Naive thymus-derived CD4-positive, alpha-beta T cell (primary cell): ENCODE measurements at regions not wholly inside any gene's neighbourhood (a gene's known extent, or its start where the extent isn't known, plus 50 kb on each side); places are given as distances from the start of the nearest gene placed in this dataset.

Source experiments
- ATAC-seq: fragments of 150-1000 bp; cut with Tn5 transposase; 2 replicates; pipeline ENCODE4 v1.10.0; 2021; ENCODE audit warnings: mild to moderate bottlenecking, moderate library complexity
- CTCF ChIA-PET: fragments of 350-600 bp; sonication (Branson Sonifier 250); formaldehyde crosslinking; loops from one replicate; lab custom pipeline; 2021; ENCODE audit warnings: antibody characterized with exemption; lab: Charles Lee
- POLR2A ChIA-PET: fragments of 350-600 bp; sonication (Branson Sonifier 250); formaldehyde crosslinking; loops from one replicate; lab custom pipeline; 2021; ENCODE audit warnings: antibody characterized with exemption, inconsistent platforms; lab: Charles Lee
- DNase-seq, 9 donors: peaks; one replicate each; pipeline versions ENCODE4 v3.0.0 to v3.0.0-alpha.2; 2020 to 2022; ENCODE audit warnings: mixed read lengths in 1 of 9
- H3K27ac ChIP-seq: one replicate; pipeline ENCODE4 v1.7.0; 2013; ENCODE audit warnings: mild to moderate bottlenecking, low read depth, low read length, moderate library complexity
- H3K27me3 ChIP-seq, 2 donors: one replicate each; pipeline ENCODE4 v1.7.0; 2013; ENCODE audit warnings: low read length in 2 of 2, mild to moderate bottlenecking in 2 of 2, moderate library complexity in 2 of 2; ENCODE audit not compliant: control insufficient read depth in 2 of 2, insufficient read depth in 2 of 2
- H3K36me3 ChIP-seq, 3 experiments: 1 replicate in 2 of 3; 2 replicates in 1 of 3; pipeline ENCODE4 v1.7.0; 2013; ENCODE audit warnings: low read length in 3 of 3, mild to moderate bottlenecking in 3 of 3, moderate library complexity in 1 of 3; ENCODE audit not compliant: insufficient read depth in 3 of 3, control insufficient read depth in 2 of 3
- H3K4me1 ChIP-seq, 2 donors: one replicate each; pipeline ENCODE4 v1.7.0; 2013; ENCODE audit warnings: low read length in 2 of 2, mild to moderate bottlenecking in 2 of 2, moderate library complexity in 1 of 2; ENCODE audit not compliant: control insufficient read depth in 2 of 2, insufficient read depth in 2 of 2
- H3K4me3 ChIP-seq: 2 replicates; pipeline ENCODE4 v1.7.0; 2013; ENCODE audit warnings: mild to moderate bottlenecking, low read length
- H3K9me3 ChIP-seq, 3 experiments: 1 replicate in 2 of 3; 2 replicates in 1 of 3; pipeline ENCODE4 v1.7.0; 2013; ENCODE audit warnings: low read length in 3 of 3; ENCODE audit not compliant: control insufficient read depth in 2 of 3
- H3K27ac Mint-ChIP-seq, 9 donors: one replicate each; pipeline ENCODE4 v1.8.0; 2020 to 2022; ENCODE audit warnings: mixed read lengths in 9 of 9, mild to moderate bottlenecking in 8 of 9, moderate library complexity in 5 of 9, inconsistent platforms in 2 of 9
- H3K27me3 Mint-ChIP-seq, 5 donors: one replicate each; pipeline ENCODE4 v1.8.0; 2021 to 2022; ENCODE audit warnings: mixed read lengths in 5 of 5, mild to moderate bottlenecking in 1 of 5
- H3K36me3 Mint-ChIP-seq, 5 donors: one replicate each; pipeline ENCODE4 v1.8.0; 2020 to 2022; ENCODE audit warnings: mixed read lengths in 5 of 5, mild to moderate bottlenecking in 3 of 5, inconsistent platforms in 1 of 5
- H3K4me1 Mint-ChIP-seq, 7 donors: one replicate each; pipeline ENCODE4 v1.8.0; 2020 to 2022; ENCODE audit warnings: mixed read lengths in 7 of 7, mild to moderate bottlenecking in 3 of 7, inconsistent platforms in 1 of 7
- H3K4me3 Mint-ChIP-seq, 10 donors: one replicate each; pipeline ENCODE4 v1.8.0; 2020 to 2022; ENCODE audit warnings: mild to moderate bottlenecking in 10 of 10, mixed read lengths in 10 of 10, moderate library complexity in 6 of 10, inconsistent platforms in 2 of 10
- H3K9me3 Mint-ChIP-seq, 11 donors: one replicate each; pipeline ENCODE4 v1.8.0; 2020 to 2022; ENCODE audit warnings: mixed read lengths in 11 of 11, mild to moderate bottlenecking in 4 of 11, inconsistent platforms in 1 of 11, moderate library complexity in 1 of 11
- intact Hi-C, 2 donors: fragments of 100-400 bp; cut with micrococcal nuclease; formaldehyde crosslinking; loops; one replicate each; pipeline ENCODE4 v1.15.1; 2023

GRCh38 chr2:147390475-147390874 is 454.4 kb upstream of the ACVR2A start:
- DNase-seq = no peak
- intact Hi-C loops = no loop called here
- Mint-ChIP-seq H3K9me3 (peaks cover 0 to 2% (median 0%) of the 10 kb centered on the region in 11 donors), H3K4me3 (no peak overlapping the region), H3K4me1 (no peaks in the 10 kb centered on the region), H3K27me3 (peaks cover 0 to 11% (median 4%) of the 10 kb centered on the region in 5 donors), H3K27ac (no peak overlapping the region), H3K36me3 (peaks cover 0 to 2% (median 0%) of the 10 kb centered on the region in 5 donors)
- H3K36me3 ChIP-seq = no peaks in the 10 kb centered on the region
- H3K4me3 ChIP-seq = no peak overlapping the region
- H3K27me3 ChIP-seq = no peaks in the 10 kb centered on the region
- no peak overlapping the region for H3K27ac ChIP-seq
- H3K4me1 ChIP-seq = no peaks in the 10 kb centered on the region
- POLR2A ChIA-PET = no interaction called here
- CTCF ChIA-PET = no interaction called here
- ATAC-seq = no peak
- no peaks in the 10 kb centered on the region for H3K9me3 ChIP-seq

GRCh38 chr2:147389218-147389617 is 455.6 kb upstream of the ACVR2A start:
- ChIA-PET POLR2A (no interaction called here), CTCF (no interaction called here)
- H3K9me3 ChIP-seq = no peaks in the 10 kb centered on the region
- no peak overlapping the region for H3K4me3 ChIP-seq
- no peak for DNase-seq
- no peak overlapping the region for H3K27ac Mint-ChIP-seq
- no peak for ATAC-seq
- peaks cover 0 to 11% (median 4%) of the 10 kb centered on the region in 5 donors for H3K27me3 Mint-ChIP-seq
- no peaks in the 10 kb centered on the region for H3K36me3 ChIP-seq
- no peaks in the 10 kb centered on the region for H3K4me1 ChIP-seq
- no peak overlapping the region for H3K4me3 Mint-ChIP-seq
- H3K27me3 ChIP-seq = no peaks in the 10 kb centered on the region
- no peaks in the 10 kb centered on the region for H3K4me1 Mint-ChIP-seq
- no peak overlapping the region for H3K27ac ChIP-seq
- intact Hi-C loops = no loop called here
- peaks cover 0 to 2% (median 0%) of the 10 kb centered on the region in 11 donors for H3K9me3 Mint-ChIP-seq
- H3K36me3 Mint-ChIP-seq = peaks cover 0 to 2% (median 0%) of the 10 kb centered on the region in 5 donors

DNA sequence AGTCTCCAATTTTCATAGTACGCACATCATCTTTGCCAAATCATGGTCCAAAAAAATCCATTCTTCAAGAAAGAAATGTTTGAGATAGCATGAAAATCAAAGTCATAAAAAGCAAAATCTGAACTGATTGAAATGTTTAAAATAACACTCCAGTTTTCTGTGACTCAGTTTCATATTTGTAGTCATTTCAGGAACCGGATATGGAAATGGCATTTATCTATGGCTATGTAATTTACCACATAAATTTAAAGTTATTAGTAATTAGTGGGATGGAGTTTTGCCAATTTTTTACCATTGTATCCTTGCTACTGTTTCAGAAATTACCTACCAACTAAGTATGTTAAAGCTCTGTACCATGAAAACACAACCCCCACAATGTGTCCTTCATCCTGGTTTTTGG is 456.6 kb upstream of the ACVR2A start:
- intact Hi-C loops = no loop called here
- ChIA-PET CTCF (no interaction called here), POLR2A (no interaction called here)
- Histone ChIP-seq H3K4me3 (no peak overlapping the region), H3K36me3 (no peaks in the 10 kb centered on the region), H3K4me1 (no peaks in the 10 kb centered on the region), H3K27me3 (no peaks in the 10 kb centered on the region), H3K9me3 (no peaks in the 10 kb centered on the region), H3K27ac (no peak overlapping the region)
- Mint-ChIP-seq H3K27me3 (peaks cover 0 to 11% (median 4%) of the 10 kb centered on the region in 5 donors), H3K4me3 (no peak overlapping the region), H3K4me1 (no peaks in the 10 kb centered on the region), H3K27ac (no peak overlapping the region), H3K9me3 (peaks cover 0 to 2% (median 0%) of the 10 kb centered on the region in 11 donors), H3K36me3 (peaks cover 0 to 2% (median 0%) of the 10 kb centered on the region in 5 donors)
- no peak for ATAC-seq
- DNase-seq = no peak

GRCh38 chr2:147386284-147386683 is 458.5 kb upstream of the ACVR2A start:
- H3K36me3 Mint-ChIP-seq = peaks cover 0 to 5% (median 0%) of the 10 kb centered on the region in 5 donors
- H3K27ac ChIP-seq = no peak overlapping the region
- H3K27me3 Mint-ChIP-seq = peaks cover 0 to 11% (median 4%) of the 10 kb centered on the region in 5 donors
- H3K9me3 Mint-ChIP-seq = peaks cover 0 to 2% (median 0%) of the 10 kb centered on the region in 11 donors
- no peak overlapping the region for H3K4me3 Mint-ChIP-seq
- no peaks in the 10 kb centered on the region for H3K4me1 Mint-ChIP-seq
- ChIA-PET POLR2A (interaction anchor here (0.8 kb wide), 1 partner anchor 138 kb away, joined by 4 read pairs; no protein-coding TSS in a partner anchor), CTCF (no interaction called here)
- H3K27me3 ChIP-seq = no peaks in the 10 kb centered on the region
- no peaks in the 10 kb centered on the region for H3K4me1 ChIP-seq
- H3K27ac Mint-ChIP-seq = no peak overlapping the region
- no peaks in the 10 kb centered on the region for H3K36me3 ChIP-seq
- no peak for DNase-seq
- no peaks in the 10 kb centered on the region for H3K9me3 ChIP-seq
- no peak overlapping the region for H3K4me3 ChIP-seq
- intact Hi-C loops = no loop called here
- ATAC-seq = no peak

DNA sequence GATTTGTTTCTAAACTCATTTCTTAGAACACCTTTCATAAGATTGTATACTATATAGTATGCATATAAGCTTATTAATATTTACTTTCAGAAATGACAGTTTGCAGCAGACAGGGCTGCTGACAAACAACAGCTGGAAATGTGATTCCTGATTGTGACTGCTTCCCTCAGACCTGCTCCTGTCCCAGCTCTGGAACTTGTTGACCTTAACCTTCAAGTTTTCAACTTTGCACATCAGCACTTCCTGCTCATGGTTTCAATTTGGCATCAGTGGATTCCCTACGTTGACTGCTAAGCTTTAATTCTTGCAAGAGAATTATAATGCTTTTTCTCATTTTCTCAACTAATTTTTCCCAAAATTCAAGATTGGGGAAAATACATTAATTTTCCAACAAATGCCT is 459.2 kb upstream of the ACVR2A start:
- ChIA-PET CTCF (no interaction called here), POLR2A (no interaction called here)
- Mint-ChIP-seq H3K27ac (no peak overlapping the region), H3K36me3 (peaks cover 0 to 5% (median 0%) of the 10 kb centered on the region in 5 donors), H3K9me3 (peaks cover 0 to 2% (median 0%) of the 10 kb centered on the region in 11 donors), H3K4me1 (no peaks in the 10 kb centered on the region), H3K27me3 (peaks cover 0 to 11% (median 4%) of the 10 kb centered on the region in 5 donors), H3K4me3 (no peak overlapping the region)
- Histone ChIP-seq H3K27ac (no peak overlapping the region), H3K36me3 (no peaks in the 10 kb centered on the region), H3K4me1 (no peaks in the 10 kb centered on the region), H3K27me3 (no peaks in the 10 kb centered on the region), H3K9me3 (no peaks in the 10 kb centered on the region), H3K4me3 (no peak overlapping the region)
- no peak for DNase-seq
- intact Hi-C loops = no loop called here
- no peak for ATAC-seq

DNA sequence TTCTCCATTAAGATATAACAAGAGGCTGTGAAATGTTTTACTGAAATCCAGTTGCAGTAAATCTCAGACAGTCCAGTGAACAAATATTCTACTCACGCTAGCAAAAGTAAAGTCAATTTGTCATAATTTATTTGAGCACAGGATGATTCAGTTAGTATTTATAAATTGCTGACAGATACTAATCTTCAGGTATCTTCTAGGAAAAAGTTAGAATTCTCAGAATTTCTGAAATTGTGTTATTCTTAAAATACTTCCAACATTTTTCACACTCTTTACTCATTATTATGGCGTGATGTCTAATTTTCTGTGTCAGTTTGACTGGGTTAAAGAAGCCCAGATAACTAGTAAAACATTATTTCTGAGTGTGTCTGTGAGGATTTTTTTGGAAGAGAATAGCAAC is 460.2 kb upstream of the ACVR2A start:
- H3K27ac ChIP-seq = no peak overlapping the region
- no peak overlapping the region for H3K4me3 ChIP-seq
- H3K36me3 ChIP-seq = no peaks in the 10 kb centered on the region
- no peaks in the 10 kb centered on the region for H3K9me3 ChIP-seq
- no peaks in the 10 kb centered on the region for H3K27me3 ChIP-seq
- ATAC-seq = no peak
- Mint-ChIP-seq H3K9me3 (peaks cover 0 to 2% (median 0%) of the 10 kb centered on the region in 11 donors), H3K27ac (no peak overlapping the region), H3K27me3 (peaks cover 0 to 11% (median 4%) of the 10 kb centered on the region in 5 donors), H3K4me1 (peaks cover 0 to 2% (median 0%) of the 10 kb centered on the region in 7 donors), H3K4me3 (no peak overlapping the region), H3K36me3 (peaks cover 0 to 5% (median 0%) of the 10 kb centered on the region in 5 donors)
- ChIA-PET POLR2A (no interaction called here), CTCF (no interaction called here)
- H3K4me1 ChIP-seq = no peaks in the 10 kb centered on the region
- intact Hi-C loops = no loop called here
- DNase-seq = no peak

GRCh38 chr2:147382322-147382948 is 462.4 kb upstream of the ACVR2A start:
- no peaks in the 10 kb centered on the region for H3K27me3 ChIP-seq
- no peak overlapping the region for H3K27ac ChIP-seq
- ChIA-PET CTCF (no interaction called here), POLR2A (no interaction called here)
- ATAC-seq = no peak
- peaks cover 0 to 3% (median 0%) of the 10 kb centered on the region in 7 donors for H3K4me1 Mint-ChIP-seq
- peaks cover 0 to 3% (median 0%) of the 10 kb centered on the region in 5 donors for H3K36me3 Mint-ChIP-seq
- H3K27me3 Mint-ChIP-seq = peaks cover 0 to 3% (median 0%) of the 10 kb centered on the region in 5 donors
- intact Hi-C loops = no loop called here
- DNase-seq = no peak
- peaks cover 0 to 4% (median 0%) of the 10 kb centered on the region in 11 donors for H3K9me3 Mint-ChIP-seq
- H3K36me3 ChIP-seq = no peaks in the 10 kb centered on the region
- H3K27ac Mint-ChIP-seq = no peak overlapping the region
- no peak overlapping the region for H3K4me3 Mint-ChIP-seq
- H3K9me3 ChIP-seq = no peaks in the 10 kb centered on the region
- H3K4me1 ChIP-seq = no peaks in the 10 kb centered on the region
- H3K4me3 ChIP-seq = no peak overlapping the region
